Testis (tissue), 2 donors: ENCODE measurements at regions not wholly inside any gene's neighbourhood (a gene's known extent, or its start where the extent isn't known, plus 50 kb on each side); places are given as distances from the start of the nearest gene placed in this dataset.

Experiments used
- POLR2A ChIP-seq: fragments of 450-650 bp; IDR thresholded peaks from one replicate; pipeline ENCODE4 v1.6.1; 2017; ENCODE audit warnings: antibody characterized with exemption, mild to moderate bottlenecking, moderate library complexity
- TF ChIP-seq, protein P1 (sequence below), 3 experiments: fragments of 450-650 bp in 2 of 3; fragments of 200-600 bp in 1 of 3; sonication (generic) in 1 of 3; IDR thresholded peaks; one replicate each; pipeline ENCODE4 v1.5.1; 2016 to 2019; ENCODE audit warnings: antibody characterized with exemption in 3 of 3, mild to moderate bottlenecking in 2 of 3, moderate library complexity in 1 of 3

GRCh38 chr1:38296047-38296446 is 249.5 kb upstream of the POU3F1 start:
- TF ChIP-seq POLR2A: no peak
- TF ChIP-seq, protein P1, sequence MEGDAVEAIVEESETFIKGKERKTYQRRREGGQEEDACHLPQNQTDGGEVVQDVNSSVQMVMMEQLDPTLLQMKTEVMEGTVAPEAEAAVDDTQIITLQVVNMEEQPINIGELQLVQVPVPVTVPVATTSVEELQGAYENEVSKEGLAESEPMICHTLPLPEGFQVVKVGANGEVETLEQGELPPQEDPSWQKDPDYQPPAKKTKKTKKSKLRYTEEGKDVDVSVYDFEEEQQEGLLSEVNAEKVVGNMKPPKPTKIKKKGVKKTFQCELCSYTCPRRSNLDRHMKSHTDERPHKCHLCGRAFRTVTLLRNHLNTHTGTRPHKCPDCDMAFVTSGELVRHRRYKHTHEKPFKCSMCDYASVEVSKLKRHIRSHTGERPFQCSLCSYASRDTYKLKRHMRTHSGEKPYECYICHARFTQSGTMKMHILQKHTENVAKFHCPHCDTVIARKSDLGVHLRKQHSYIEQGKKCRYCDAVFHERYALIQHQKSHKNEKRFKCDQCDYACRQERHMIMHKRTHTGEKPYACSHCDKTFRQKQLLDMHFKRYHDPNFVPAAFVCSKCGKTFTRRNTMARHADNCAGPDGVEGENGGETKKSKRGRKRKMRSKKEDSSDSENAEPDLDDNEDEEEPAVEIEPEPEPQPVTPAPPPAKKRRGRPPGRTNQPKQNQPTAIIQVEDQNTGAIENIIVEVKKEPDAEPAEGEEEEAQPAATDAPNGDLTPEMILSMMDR (IDR thresholded peaks at IDR 0.05): no peak
